ENCODE measurements at regions not wholly inside any gene's neighbourhood (a gene's known extent, or its start where the extent isn't known, plus 50 kb on each side); places are given as distances from the start of the nearest gene placed in this dataset.

- TF ChIP-seq CTCF (IDR thresholded peaks at IDR 0.05 in 4 of 5, conservative IDR thresholded peaks at IDR 0.05 in 1 of 5) = no peak
- no peak for TF ChIP-seq POLR2A (IDR thresholded peaks at IDR 0.05)
Observed at GRCh38 chr10:53315709-53316108, 543.1 kb upstream of the MBL2 start.
